ENCODE measurements at regions not wholly inside any gene's neighbourhood (a gene's known extent, or its start where the extent isn't known, plus 50 kb on each side); places are given as distances from the start of the nearest gene placed in this dataset.

- H3K36me3 ChIP-seq (ENCODE audit: insufficient read depth, low read length, poor library complexity, severe bottlenecking): no peaks in the 10 kb centered on the region
- ChIA-PET POLR2A (ENCODE audit: low non-redundant PET) (no interaction called here), CTCF (no interaction called here)
- BruUV-seq (replicated peaks): no TSS peak
- no peak overlapping the region for H3K27ac ChIP-seq (ENCODE audit: low read depth, low read length, poor library complexity, severe bottlenecking)
- TF ChIP-seq CTCF (conservative IDR thresholded peaks at IDR 0.05; ENCODE audit: low read depth, low read length) (no peak), EZH2 (IDR thresholded peaks at IDR 0.05; ENCODE audit: borderline replicate concordance, low read depth, low read length, poor library complexity, severe bottlenecking) (no peak)
- H3K27me3 ChIP-seq (replicated peaks; ENCODE audit: insufficient read depth, low read depth, low read length, poor library complexity): no peaks in the 10 kb centered on the region
- peaks cover 32% of the 10 kb centered on the region for H3K4me1 ChIP-seq (ENCODE audit: insufficient read depth, low read length, poor library complexity, severe bottlenecking)
- no peaks in the 10 kb centered on the region for H3K9me3 ChIP-seq (ENCODE audit: low read depth, low read length, poor library complexity, severe bottlenecking)
- H3K4me3 ChIP-seq (ENCODE audit: low read depth, low read length, poor library complexity, severe bottlenecking): no peak overlapping the region
- no peak for DNase-seq (ENCODE audit: low spot score)
- intact Hi-C loops (cut with micrococcal nuclease; ENCODE audit: unreplicated experiment): loop anchor here (5.0 kb wide), 2 partner anchors 106 to 189 kb away; no protein-coding TSS in a partner anchor
Measured at GRCh38 chr3:115322901-115323300, 175.8 kb upstream of the ZBTB20 start.

- Histone ChIP-seq H3K36me3 (ENCODE audit: insufficient read depth, low read length, poor library complexity, severe bottlenecking) (no peaks in the 10 kb centered on the region), H3K4me3 (ENCODE audit: low read depth, low read length, poor library complexity, severe bottlenecking) (no peak overlapping the region), H3K27ac (ENCODE audit: low read depth, low read length, poor library complexity, severe bottlenecking) (no peak overlapping the region), H3K27me3 (replicated peaks; ENCODE audit: insufficient read depth, low read depth, low read length, poor library complexity) (no peaks in the 10 kb centered on the region), H3K4me1 (ENCODE audit: insufficient read depth, low read length, poor library complexity, severe bottlenecking) (peaks cover 32% of the 10 kb centered on the region), H3K9me3 (ENCODE audit: low read depth, low read length, poor library complexity, severe bottlenecking) (no peaks in the 10 kb centered on the region)
- TF ChIP-seq CTCF (conservative IDR thresholded peaks at IDR 0.05; ENCODE audit: low read depth, low read length): no peak
- ChIA-PET POLR2A (ENCODE audit: low non-redundant PET) (no interaction called here), CTCF (no interaction called here)
- BruUV-seq (replicated peaks): no TSS peak
- no peak for DNase-seq (ENCODE audit: low spot score)
- intact Hi-C loops (cut with micrococcal nuclease; ENCODE audit: unreplicated experiment): loop anchor here (5.0 kb wide), 2 partner anchors 106 to 189 kb away; no protein-coding TSS in a partner anchor
Measured at GRCh38 chr3:115323380-115323779, 176.3 kb upstream of the ZBTB20 start.

- peak; percentile 53 for DNase-seq (ENCODE audit: low spot score)
- TF ChIP-seq CTCF (conservative IDR thresholded peaks at IDR 0.05; ENCODE audit: low read depth, low read length): no peak
- no peak for TF ChIP-seq EZH2 (IDR thresholded peaks at IDR 0.05; ENCODE audit: borderline replicate concordance, low read depth, low read length, poor library complexity, severe bottlenecking)
- intact Hi-C loops (cut with micrococcal nuclease; ENCODE audit: unreplicated experiment): loop anchor here (5.0 kb wide), 2 partner anchors 107 to 188 kb away; no protein-coding TSS in a partner anchor
- Histone ChIP-seq H3K27me3 (replicated peaks; ENCODE audit: insufficient read depth, low read depth, low read length, poor library complexity) (no peaks in the 10 kb centered on the region), H3K36me3 (ENCODE audit: insufficient read depth, low read length, poor library complexity, severe bottlenecking) (no peaks in the 10 kb centered on the region), H3K9me3 (ENCODE audit: low read depth, low read length, poor library complexity, severe bottlenecking) (no peaks in the 10 kb centered on the region), H3K27ac (ENCODE audit: low read depth, low read length, poor library complexity, severe bottlenecking) (no peak overlapping the region), H3K4me1 (ENCODE audit: insufficient read depth, low read length, poor library complexity, severe bottlenecking) (peaks cover 32% of the 10 kb centered on the region), H3K4me3 (ENCODE audit: low read depth, low read length, poor library complexity, severe bottlenecking) (no peak overlapping the region)
- no TSS peak for BruUV-seq (replicated peaks)
- ChIA-PET CTCF (no interaction called here), POLR2A (ENCODE audit: low non-redundant PET) (no interaction called here)
Measured at GRCh38 chr3:115324056-115324455, 177.0 kb upstream of the ZBTB20 start.

Data from A673 (cell line).